A673 (cell line): ENCODE measurements at regions not wholly inside any gene's neighbourhood (a gene's known extent, or its start where the extent isn't known, plus 50 kb on each side); places are given as distances from the start of the nearest gene placed in this dataset.

Experiments used
- BruUV-seq: library from RNA; stranded (reverse); fragments of 400-500 nt; replicated peaks from 2 replicates; lab custom pipeline; 2021; lab: Mats Ljungman, UMichigan
- CTCF ChIA-PET: fragments of 300-600 bp; sonication (Branson Sonifier 250); formaldehyde crosslinking; loops from one replicate; lab custom pipeline; 2022; ENCODE audit warnings: antibody characterized with exemption; lab: Charles Lee
- POLR2A ChIA-PET: fragments of 300-600 bp; sonication (Branson Sonifier 250); formaldehyde crosslinking; loops from one replicate; lab custom pipeline; 2022; ENCODE audit warnings: antibody characterized with exemption; ENCODE audit not compliant: low non-redundant PET; lab: Charles Lee
- DNase-seq: peaks from one replicate; pipeline ENCODE4 v3.0.0-alpha.2; 2015; ENCODE audit warnings: low spot score
- H3K27ac ChIP-seq: fragments of 200-600 bp; sonication (generic); 2 replicates; pipeline ENCODE4 v1.5.1; 2016; ENCODE audit warnings: mixed run types, low read depth, mild to moderate bottlenecking, mixed read lengths, antibody characterized with exemption, low read length; ENCODE audit not compliant: poor library complexity, severe bottlenecking
- H3K27me3 ChIP-seq: fragments of 200-600 bp; sonication (generic); replicated peaks from 2 replicates; pipeline ENCODE4 v1.6.1; 2017; ENCODE audit warnings: mixed run types, low read depth, mild to moderate bottlenecking, mixed read lengths, antibody characterized with exemption, low read length; ENCODE audit not compliant: insufficient read depth, poor library complexity
- H3K36me3 ChIP-seq: fragments of 200-600 bp; sonication (generic); 2 replicates; pipeline ENCODE4 v1.6.1; 2016; ENCODE audit warnings: mixed run types, mild to moderate bottlenecking, mixed read lengths, antibody characterized with exemption, low read length; ENCODE audit not compliant: insufficient read depth, poor library complexity, severe bottlenecking
- H3K4me1 ChIP-seq: fragments of 200-600 bp; sonication (generic); 2 replicates; pipeline ENCODE4 v1.6.1; 2017; ENCODE audit warnings: mixed run types, mild to moderate bottlenecking, mixed read lengths, antibody characterized with exemption, low read length; ENCODE audit not compliant: insufficient read depth, poor library complexity, severe bottlenecking
- H3K4me3 ChIP-seq: fragments of 200-600 bp; sonication (generic); 2 replicates; pipeline ENCODE4 v1.5.1; 2016; ENCODE audit warnings: low read depth, mixed run types, mild to moderate bottlenecking, mixed read lengths, low read length; ENCODE audit not compliant: poor library complexity, severe bottlenecking
- H3K9me3 ChIP-seq: fragments of 200-600 bp; sonication (generic); 2 replicates; pipeline ENCODE4 v1.6.1; 2016; ENCODE audit warnings: mixed run types, low read depth, mild to moderate bottlenecking, mixed read lengths, antibody characterized with exemption, low read length; ENCODE audit not compliant: poor library complexity, severe bottlenecking
- CTCF ChIP-seq: fragments of 300-800, 200-600 bp; sonication (generic); conservative IDR thresholded peaks from 2 replicates; pipeline ENCODE4 v1.5.1; 2017; ENCODE audit warnings: low read depth, mild to moderate bottlenecking, antibody characterized with exemption, low read length, moderate library complexity, mixed read lengths
- EZH2 ChIP-seq: fragments of 200-600 bp; sonication (generic); IDR thresholded peaks from 2 replicates; pipeline ENCODE4 v1.6.1; 2017; ENCODE audit warnings: borderline replicate concordance, low read depth, mild to moderate bottlenecking, mixed read lengths, antibody characterized with exemption, low read length; ENCODE audit not compliant: poor library complexity, severe bottlenecking
- intact Hi-C: fragments of 100-400 bp; cut with micrococcal nuclease; formaldehyde crosslinking; loops from one replicate; pipeline ENCODE4 v1.10.0; 2022; ENCODE audit not compliant: unreplicated experiment

GRCh38 chr2:137772451-137772850 lies 191.8 kb upstream of the HNMT start:
- Histone ChIP-seq H3K4me3 (no peak overlapping the region), H3K27ac (no peak overlapping the region), H3K4me1 (no peaks in the 10 kb centered on the region), H3K9me3 (no peaks in the 10 kb centered on the region), H3K27me3 (no peaks in the 10 kb centered on the region), H3K36me3 (no peaks in the 10 kb centered on the region)
- intact Hi-C loops = no loop called here
- DNase-seq = no peak
- no TSS peak for BruUV-seq
- POLR2A ChIA-PET = no interaction called here
- no peak for TF ChIP-seq EZH2
- no peak for TF ChIP-seq CTCF
- CTCF ChIA-PET = no interaction called here

DNA sequence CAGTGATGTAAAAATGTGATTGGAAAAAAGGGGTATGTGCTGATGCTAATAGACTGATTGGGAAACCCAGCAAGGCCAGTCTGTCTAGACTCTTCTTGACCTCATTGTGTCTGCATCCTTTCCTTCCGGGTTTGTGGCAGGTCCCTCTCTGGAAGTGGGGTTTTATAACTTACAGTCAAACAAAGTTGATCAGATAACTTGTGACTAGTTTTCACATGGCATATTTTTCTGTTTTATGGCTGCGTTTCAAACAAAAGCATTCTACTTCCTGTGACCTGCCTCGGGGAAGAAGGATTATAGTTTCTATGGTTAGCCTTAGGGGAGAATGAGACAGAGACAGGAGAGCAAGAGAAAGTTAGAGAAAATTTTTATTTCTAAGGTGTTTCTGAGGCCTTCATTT lies 188.7 kb upstream of the HNMT start:
- intact Hi-C loops = no loop called here
- H3K27ac ChIP-seq = no peak overlapping the region
- no peak overlapping the region for H3K4me3 ChIP-seq
- TF ChIP-seq CTCF (no peak), EZH2 (no peak)
- no peaks in the 10 kb centered on the region for H3K4me1 ChIP-seq
- ChIA-PET CTCF (no interaction called here), POLR2A (no interaction called here)
- BruUV-seq = no TSS peak
- no peaks in the 10 kb centered on the region for H3K9me3 ChIP-seq
- no peak for DNase-seq
- H3K27me3 ChIP-seq = no peaks in the 10 kb centered on the region
- no peaks in the 10 kb centered on the region for H3K36me3 ChIP-seq

GRCh38 chr2:137776697-137777096 lies 187.6 kb upstream of the HNMT start:
- ChIA-PET POLR2A (no interaction called here), CTCF (no interaction called here)
- no peaks in the 10 kb centered on the region for H3K9me3 ChIP-seq
- intact Hi-C loops = no loop called here
- BruUV-seq = no TSS peak
- no peaks in the 10 kb centered on the region for H3K27me3 ChIP-seq
- no peak for DNase-seq
- no peaks in the 10 kb centered on the region for H3K36me3 ChIP-seq
- no peak for TF ChIP-seq CTCF
- TF ChIP-seq EZH2 = no peak
- no peak overlapping the region for H3K4me3 ChIP-seq
- H3K27ac ChIP-seq = no peak overlapping the region
- H3K4me1 ChIP-seq = no peaks in the 10 kb centered on the region

DNA sequence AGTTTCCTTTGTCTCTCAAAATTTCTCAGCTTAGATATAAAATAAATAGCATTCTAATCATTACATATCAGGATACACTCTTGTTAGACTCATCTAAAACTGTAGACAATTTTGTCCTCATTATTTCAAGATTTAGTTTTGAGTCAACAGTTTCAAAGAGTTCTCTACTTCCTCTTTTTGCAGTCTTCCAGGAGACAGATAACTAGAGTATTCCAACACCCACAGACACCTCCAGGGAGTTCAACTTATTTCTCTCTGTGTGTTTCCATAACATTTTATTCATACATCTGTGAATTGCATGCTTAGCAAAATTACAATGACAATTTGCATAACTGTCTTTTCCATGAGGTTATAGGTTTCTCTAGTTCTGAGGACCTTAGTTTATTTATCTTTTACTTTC lies 166.6 kb upstream of the HNMT start:
- H3K9me3 ChIP-seq = no peaks in the 10 kb centered on the region
- no peaks in the 10 kb centered on the region for H3K36me3 ChIP-seq
- no peak overlapping the region for H3K4me3 ChIP-seq
- intact Hi-C loops = no loop called here
- no peaks in the 10 kb centered on the region for H3K4me1 ChIP-seq
- no peak for DNase-seq
- POLR2A ChIA-PET = no interaction called here
- H3K27me3 ChIP-seq = no peaks in the 10 kb centered on the region
- no peak overlapping the region for H3K27ac ChIP-seq
- no peak for TF ChIP-seq CTCF
- no peak for TF ChIP-seq EZH2
- CTCF ChIA-PET = no interaction called here
- BruUV-seq = no TSS peak
